ENCODE measurements at regions not wholly inside any gene's neighbourhood (a gene's known extent, or its start where the extent isn't known, plus 50 kb on each side); places are given as distances from the start of the nearest gene placed in this dataset.

DNA sequence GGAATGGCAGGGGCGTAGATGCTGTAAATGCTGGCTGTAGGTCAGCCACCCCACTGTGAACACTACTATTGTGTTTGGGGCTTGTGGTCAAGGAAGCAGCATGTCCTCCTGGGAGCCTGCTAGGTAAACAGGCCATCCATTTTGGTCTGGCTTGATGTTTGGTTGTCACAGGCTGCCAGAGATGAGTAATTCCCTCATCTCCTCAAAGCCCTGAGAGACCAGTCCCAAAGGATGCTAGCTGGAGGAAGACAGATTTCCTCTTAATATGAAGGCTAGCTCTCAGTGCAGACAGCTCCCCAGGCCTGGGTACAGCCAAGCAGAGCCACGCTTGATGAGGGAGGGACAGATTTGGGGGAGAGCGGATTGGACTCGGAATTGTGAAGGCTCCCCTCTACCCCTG, 72.5 kb upstream of the MAP1B start:
- TF ChIP-seq POLR2A (IDR thresholded peaks at IDR 0.05; ENCODE audit: low read length) (no peak), GATA1 (IDR thresholded peaks at IDR 0.05; ENCODE audit: low read depth, low read length) (no peak)
